ENCODE measurements at regions not wholly inside any gene's neighbourhood (a gene's known extent, or its start where the extent isn't known, plus 50 kb on each side); places are given as distances from the start of the nearest gene placed in this dataset.

DNA sequence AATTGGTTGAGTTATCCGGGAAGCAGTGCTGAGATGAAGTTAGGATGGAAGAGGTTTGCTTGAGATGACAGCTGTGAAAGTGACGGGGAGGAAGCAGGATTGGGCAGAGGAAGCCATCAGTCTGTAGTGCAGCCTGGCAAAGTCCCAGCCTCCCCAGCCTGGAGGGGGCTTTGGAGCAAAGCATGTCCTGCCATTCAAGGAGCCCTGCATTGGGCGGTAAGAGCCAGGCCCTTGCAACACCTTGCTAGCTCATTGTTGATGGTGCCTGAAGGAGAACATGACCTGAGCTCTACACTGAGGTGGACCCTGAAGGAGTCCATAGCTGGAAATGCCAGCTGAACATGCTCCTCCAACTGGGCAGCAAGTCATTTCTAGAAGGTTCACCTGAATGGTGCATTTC lies 228.9 kb downstream of the ACKR3 start (continued):
- TF ChIP-seq JARID2 (CRISPR knock-in tag; IDR thresholded peaks at IDR 0.05; ENCODE audit: insufficient replicate concordance) (no peak), ZFP41 (CRISPR knock-in tag; IDR thresholded peaks at IDR 0.05; ENCODE audit: borderline replicate concordance) (no peak)

DNA sequence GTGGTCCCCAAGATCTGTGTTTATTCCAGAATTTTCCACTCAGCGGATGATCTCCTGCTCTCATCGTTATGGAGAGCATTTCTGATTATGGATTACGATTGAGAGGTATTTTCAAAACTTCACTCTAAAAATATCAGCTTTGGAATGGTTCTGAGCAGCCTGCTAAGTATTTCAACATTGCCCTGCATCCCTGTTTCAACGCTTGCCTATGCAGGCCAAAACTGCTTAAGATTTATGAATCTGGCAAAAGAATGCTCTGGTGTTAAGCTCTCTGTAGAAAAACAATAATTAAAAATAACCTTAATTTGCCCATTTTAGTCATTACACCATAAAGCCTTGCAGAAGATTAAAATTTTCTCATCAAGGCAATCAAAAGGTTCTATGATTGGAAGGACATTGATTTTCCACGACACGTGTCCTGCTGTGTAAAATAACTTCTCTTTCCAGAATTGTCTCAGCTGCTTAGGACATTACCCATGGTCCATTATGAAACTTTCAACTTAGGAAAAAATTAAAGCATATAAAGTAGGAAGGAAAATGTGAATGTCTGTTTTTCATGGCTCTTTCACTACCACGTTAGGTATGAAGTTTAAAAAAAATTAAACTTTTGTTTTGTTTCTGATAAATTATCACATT lies 229.9 kb downstream of the ACKR3 start:
- 33% methylated on average over 7 of the region's 7 CpGs for WGBS (ENCODE audit: low lambda C conversion rate)
- Histone ChIP-seq H3K9ac (ENCODE audit: insufficient read depth, low read depth, low read length) (no peak overlapping the region), H3K9me3 (ENCODE audit: low read length) (no peaks in the 10 kb centered on the region), H3K27ac (ENCODE audit: extremely low read length, insufficient read depth, low read length) (no peak overlapping the region), H3K36me3 (replicated peaks in 1 of 2; ENCODE audit: control insufficient read depth in 1 of 2, insufficient read depth in 2 of 2, low read length in 2 of 2) (no peaks in the 10 kb centered on the region), H3K4me2 (ENCODE audit: low read depth, low read length) (no peak overlapping the region), H3K4me1 (ENCODE audit: insufficient read depth, low read length) (no peaks in the 10 kb centered on the region), H2AFZ (ENCODE audit: low read length) (no peak overlapping the region), H4K20me1 (ENCODE audit: insufficient read depth, low read length) (no peaks in the 10 kb centered on the region), H3K79me2 (ENCODE audit: insufficient read depth, low read length) (no peaks in the 10 kb centered on the region), H3K4me3 (replicated peaks in 1 of 3; ENCODE audit: insufficient read depth in 1 of 3, low read depth in 2 of 3, low read length in 3 of 3) (no peak overlapping the region), H3K27me3 (ENCODE audit: control insufficient read depth in 1 of 2, insufficient read depth in 2 of 2, low read length in 2 of 2) (no peaks in the 10 kb centered on the region; a peak in 1 of 5 replicates)
- no TSS peak for BruUV-seq (replicated peaks)
- ChIA-PET CTCF (ENCODE audit: low intra/inter-chr PET ratio, low total read pairs) (no interaction called here), POLR2A (no interaction called here)
- in situ Hi-C loops (cut with HindIII; ENCODE audit: extremely low pct_ligation_motif_present, low pct_unique_long_range_greater_than_20kb) (no loop called here), intact Hi-C loops (cut with micrococcal nuclease; ENCODE audit: unreplicated experiment) (no loop called here)
- no peak for ATAC-seq
- no peak for DNase-seq (ENCODE audit: low spot score)
- no peak for FAIRE-seq
- TF ChIP-seq ZNF629 (CRISPR knock-in tag; conservative IDR thresholded peaks at IDR 0.05) (no peak), RAD51 (IDR thresholded peaks at IDR 0.05; ENCODE audit: borderline replicate concordance) (no peak)
- TF ChIP-seq, protein P1, sequence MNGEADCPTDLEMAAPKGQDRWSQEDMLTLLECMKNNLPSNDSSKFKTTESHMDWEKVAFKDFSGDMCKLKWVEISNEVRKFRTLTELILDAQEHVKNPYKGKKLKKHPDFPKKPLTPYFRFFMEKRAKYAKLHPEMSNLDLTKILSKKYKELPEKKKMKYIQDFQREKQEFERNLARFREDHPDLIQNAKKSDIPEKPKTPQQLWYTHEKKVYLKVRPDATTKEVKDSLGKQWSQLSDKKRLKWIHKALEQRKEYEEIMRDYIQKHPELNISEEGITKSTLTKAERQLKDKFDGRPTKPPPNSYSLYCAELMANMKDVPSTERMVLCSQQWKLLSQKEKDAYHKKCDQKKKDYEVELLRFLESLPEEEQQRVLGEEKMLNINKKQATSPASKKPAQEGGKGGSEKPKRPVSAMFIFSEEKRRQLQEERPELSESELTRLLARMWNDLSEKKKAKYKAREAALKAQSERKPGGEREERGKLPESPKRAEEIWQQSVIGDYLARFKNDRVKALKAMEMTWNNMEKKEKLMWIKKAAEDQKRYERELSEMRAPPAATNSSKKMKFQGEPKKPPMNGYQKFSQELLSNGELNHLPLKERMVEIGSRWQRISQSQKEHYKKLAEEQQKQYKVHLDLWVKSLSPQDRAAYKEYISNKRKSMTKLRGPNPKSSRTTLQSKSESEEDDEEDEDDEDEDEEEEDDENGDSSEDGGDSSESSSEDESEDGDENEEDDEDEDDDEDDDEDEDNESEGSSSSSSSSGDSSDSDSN (CRISPR knock-in tag; IDR thresholded peaks at IDR 0.05), result no peak
- TF ChIP-seq, protein P2, sequence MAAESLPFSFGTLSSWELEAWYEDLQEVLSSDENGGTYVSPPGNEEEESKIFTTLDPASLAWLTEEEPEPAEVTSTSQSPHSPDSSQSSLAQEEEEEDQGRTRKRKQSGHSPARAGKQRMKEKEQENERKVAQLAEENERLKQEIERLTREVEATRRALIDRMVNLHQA (CRISPR knock-in tag; IDR thresholded peaks at IDR 0.05), result no peak

Measured in HepG2 (cell line).